ENCODE measurements at regions not wholly inside any gene's neighbourhood (a gene's known extent, or its start where the extent isn't known, plus 50 kb on each side); places are given as distances from the start of the nearest gene placed in this dataset.

DNA sequence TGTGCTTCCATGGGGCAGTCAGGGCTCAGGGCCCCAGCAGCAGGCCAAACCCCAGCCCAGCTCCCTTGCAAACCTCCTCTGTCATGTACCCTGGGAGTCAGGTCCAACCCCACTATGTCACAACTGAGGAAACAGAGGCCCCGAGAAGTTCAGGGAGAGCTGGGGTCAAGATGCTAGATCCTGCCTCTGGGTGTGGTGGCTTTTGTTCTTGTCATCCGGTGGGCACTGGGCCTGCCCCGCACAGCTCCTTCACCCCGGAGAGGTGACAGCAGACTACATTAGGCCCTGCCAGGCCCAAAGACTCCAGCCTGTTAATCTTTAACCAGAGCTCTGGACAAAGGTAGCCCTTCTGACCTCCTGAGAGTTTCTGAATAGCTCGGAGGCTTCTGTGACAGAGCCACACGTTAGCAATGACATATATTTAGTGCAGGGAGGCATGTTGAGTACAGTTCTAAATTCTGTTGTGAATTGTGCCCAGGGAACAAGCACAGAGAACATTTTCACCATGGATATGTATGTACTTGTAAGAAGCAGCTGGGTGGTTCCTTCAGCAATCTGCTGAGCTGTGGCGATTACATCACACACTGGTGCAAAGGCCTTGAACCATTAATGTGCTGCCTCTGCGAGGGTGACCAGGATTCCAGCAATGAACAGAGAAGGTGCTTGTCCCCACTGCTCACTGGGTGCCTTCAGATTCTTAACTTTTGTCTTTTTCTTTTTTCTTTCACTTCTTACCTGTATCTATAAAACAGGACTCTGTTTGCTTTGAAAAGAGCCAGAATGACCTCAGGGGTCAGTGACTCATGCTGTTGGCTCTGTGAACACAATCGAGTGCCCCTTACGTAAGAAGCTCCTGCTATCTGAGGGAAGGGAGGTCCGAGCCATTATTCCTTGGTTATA is 102.8 kb downstream of the RHOU start (continued):
- TF ChIP-seq ARID5B (CRISPR knock-in tag; IDR thresholded peaks at IDR 0.05) (peak; percentile 82), KLF6 (CRISPR knock-in tag; IDR thresholded peaks at IDR 0.05) (no peak), ZNF225 (CRISPR knock-in tag; IDR thresholded peaks at IDR 0.05) (no peak; the same call in 1 of the 2 replicates), CCAR2 (optimal IDR thresholded peaks at IDR 0.05; ENCODE audit: low read depth, low read length) (no peak), PLRG1 (conservative IDR thresholded peaks at IDR 0.05) (no peak), TBX2 (CRISPR knock-in tag; IDR thresholded peaks at IDR 0.05; ENCODE audit: borderline replicate concordance) (peak; percentile 30; the same call in 1 of the 2 replicates), TRIM24 (CRISPR knock-in tag; IDR thresholded peaks at IDR 0.05) (no peak), ZNF660 (CRISPR knock-in tag; IDR thresholded peaks at IDR 0.05; ENCODE audit: borderline replicate concordance, low read depth) (no peak), ZNF850 (CRISPR knock-in tag; conservative IDR thresholded peaks at IDR 0.05) (no peak), NFYB (CRISPR knock-in tag; IDR thresholded peaks at IDR 0.05) (no peak), AHR (CRISPR knock-in tag; IDR thresholded peaks at IDR 0.05) (no peak), PAWR (CRISPR knock-in tag; IDR thresholded peaks at IDR 0.05; ENCODE audit: borderline replicate concordance) (no peak)
- TF ChIP-seq, protein P1, sequence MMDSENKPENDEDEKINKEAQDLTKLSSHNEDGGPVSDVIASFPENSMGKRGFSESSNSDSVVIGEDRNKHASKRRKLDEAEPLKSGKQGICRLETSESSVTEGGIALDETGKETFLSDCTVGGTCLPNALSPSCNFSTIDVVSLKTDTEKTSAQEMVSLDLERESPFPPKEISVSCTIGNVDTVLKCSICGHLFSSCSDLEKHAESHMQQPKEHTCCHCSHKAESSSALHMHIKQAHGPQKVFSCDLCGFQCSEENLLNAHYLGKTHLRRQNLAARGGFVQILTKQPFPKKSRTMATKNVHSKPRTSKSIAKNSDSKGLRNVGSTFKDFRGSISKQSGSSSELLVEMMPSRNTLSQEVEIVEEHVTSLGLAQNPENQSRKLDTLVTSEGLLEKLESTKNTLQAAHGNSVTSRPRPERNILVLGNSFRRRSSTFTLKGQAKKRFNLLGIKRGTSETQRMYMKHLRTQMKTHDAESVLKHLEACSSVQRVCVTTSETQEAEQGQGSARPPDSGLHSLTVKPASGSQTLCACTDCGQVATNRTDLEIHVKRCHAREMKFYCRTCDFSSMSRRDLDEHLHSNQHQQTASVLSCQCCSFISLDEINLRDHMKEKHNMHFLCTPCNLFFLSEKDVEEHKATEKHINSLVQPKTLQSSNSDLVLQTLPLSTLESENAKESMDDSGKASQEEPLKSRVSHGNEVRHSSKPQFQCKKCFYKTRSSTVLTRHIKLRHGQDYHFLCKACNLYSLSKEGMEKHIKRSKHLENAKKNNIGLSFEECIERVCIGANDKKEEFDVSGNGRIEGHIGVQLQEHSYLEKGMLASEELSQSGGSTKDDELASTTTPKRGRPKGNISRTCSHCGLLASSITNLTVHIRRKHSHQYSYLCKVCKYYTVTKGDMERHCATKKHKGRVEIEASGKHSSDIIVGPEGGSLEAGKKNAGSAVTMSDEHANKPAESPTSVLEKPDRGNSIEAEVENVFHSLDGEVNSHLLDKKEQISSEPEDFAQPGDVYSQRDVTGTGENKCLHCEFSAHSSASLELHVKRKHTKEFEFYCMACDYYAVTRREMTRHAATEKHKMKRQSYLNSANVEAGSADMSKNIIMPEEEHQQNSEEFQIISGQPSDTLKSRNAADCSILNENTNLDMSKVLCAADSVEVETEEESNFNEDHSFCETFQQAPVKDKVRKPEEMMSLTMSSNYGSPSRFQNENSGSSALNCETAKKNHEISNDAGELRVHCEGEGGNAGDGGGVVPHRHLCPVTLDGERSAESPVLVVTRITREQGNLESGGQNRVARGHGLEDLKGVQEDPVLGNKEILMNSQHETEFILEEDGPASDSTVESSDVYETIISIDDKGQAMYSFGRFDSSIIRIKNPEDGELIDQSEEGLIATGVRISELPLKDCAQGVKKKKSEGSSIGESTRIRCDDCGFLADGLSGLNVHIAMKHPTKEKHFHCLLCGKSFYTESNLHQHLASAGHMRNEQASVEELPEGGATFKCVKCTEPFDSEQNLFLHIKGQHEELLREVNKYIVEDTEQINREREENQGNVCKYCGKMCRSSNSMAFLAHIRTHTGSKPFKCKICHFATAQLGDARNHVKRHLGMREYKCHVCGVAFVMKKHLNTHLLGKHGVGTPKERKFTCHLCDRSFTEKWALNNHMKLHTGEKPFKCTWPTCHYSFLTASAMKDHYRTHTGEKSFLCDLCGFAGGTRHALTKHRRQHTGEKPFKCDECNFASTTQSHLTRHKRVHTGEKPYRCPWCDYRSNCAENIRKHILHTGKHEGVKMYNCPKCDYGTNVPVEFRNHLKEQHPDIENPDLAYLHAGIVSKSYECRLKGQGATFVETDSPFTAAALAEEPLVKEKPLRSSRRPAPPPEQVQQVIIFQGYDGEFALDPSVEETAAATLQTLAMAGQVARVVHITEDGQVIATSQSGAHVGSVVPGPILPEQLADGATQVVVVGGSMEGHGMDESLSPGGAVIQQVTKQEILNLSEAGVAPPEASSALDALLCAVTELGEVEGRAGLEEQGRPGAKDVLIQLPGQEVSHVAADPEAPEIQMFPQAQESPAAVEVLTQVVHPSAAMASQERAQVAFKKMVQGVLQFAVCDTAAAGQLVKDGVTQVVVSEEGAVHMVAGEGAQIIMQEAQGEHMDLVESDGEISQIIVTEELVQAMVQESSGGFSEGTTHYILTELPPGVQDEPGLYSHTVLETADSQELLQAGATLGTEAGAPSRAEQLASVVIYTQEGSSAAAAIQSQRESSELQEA (CRISPR knock-in tag; IDR thresholded peaks at IDR 0.05; ENCODE audit: not compliant biosample characterization): peak; percentile 7
- TF ChIP-seq, protein P2, sequence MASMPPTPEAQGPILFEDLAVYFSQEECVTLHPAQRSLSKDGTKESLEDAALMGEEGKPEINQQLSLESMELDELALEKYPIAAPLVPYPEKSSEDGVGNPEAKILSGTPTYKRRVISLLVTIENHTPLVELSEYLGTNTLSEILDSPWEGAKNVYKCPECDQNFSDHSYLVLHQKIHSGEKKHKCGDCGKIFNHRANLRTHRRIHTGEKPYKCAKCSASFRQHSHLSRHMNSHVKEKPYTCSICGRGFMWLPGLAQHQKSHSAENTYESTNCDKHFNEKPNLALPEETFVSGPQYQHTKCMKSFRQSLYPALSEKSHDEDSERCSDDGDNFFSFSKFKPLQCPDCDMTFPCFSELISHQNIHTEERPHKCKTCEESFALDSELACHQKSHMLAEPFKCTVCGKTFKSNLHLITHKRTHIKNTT (CRISPR knock-in tag; IDR thresholded peaks at IDR 0.05): no peak
- TF ChIP-seq, protein P3, sequence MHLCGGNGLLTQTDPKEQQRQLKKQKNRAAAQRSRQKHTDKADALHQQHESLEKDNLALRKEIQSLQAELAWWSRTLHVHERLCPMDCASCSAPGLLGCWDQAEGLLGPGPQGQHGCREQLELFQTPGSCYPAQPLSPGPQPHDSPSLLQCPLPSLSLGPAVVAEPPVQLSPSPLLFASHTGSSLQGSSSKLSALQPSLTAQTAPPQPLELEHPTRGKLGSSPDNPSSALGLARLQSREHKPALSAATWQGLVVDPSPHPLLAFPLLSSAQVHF (CRISPR knock-in tag; IDR thresholded peaks at IDR 0.05): no peak

Data from HepG2 (cell line).